NCI-H2081 treated with DMSO at 0.1 percent for 48 hours (cell line): ENCODE measurements at regions not wholly inside any gene's neighbourhood (a gene's known extent, or its start where the extent isn't known, plus 50 kb on each side); places are given as distances from the start of the nearest gene placed in this dataset.
"Not testable (repeated sequence)": the region's sequence is repeated elsewhere in the genome, so short reads cannot be mapped to it uniquely, and the experiment has no call there.

Source experiments
- DNase-seq: peaks from one replicate; lab custom pipeline; 2025; lab: John Stamatoyannopoulos, UW

- no peak for DNase-seq
Measured at GRCh38 chr3:127071597-127072001, 88.7 kb downstream of the PLXNA1 start.

GRCh38 chr3:127072221-127072771 is 89.4 kb downstream of the PLXNA1 start:
- DNase-seq, result no peak

- no peak for DNase-seq
Measured at GRCh38 chr3:127072971-127073783, 90.3 kb downstream of the PLXNA1 start.

GRCh38 chr3:127073941-127074820 is 91.3 kb downstream of the PLXNA1 start:
- no peak for DNase-seq

- DNase-seq, result no peak
Measured at GRCh38 chr3:127074900-127075360, 92.0 kb downstream of the PLXNA1 start.

GRCh38 chr3:127076166-127076992 is 93.5 kb downstream of the PLXNA1 start:
- not testable (repeated sequence) for DNase-seq

- no peak for DNase-seq
Measured at GRCh38 chr3:127077068-127077467, 94.2 kb downstream of the PLXNA1 start.

GRCh38 chr3:127077505-127078064 is 94.7 kb downstream of the PLXNA1 start:
- DNase-seq, result no peak

GRCh38 chr3:127078626-127079025 is 95.7 kb downstream of the PLXNA1 start:
- DNase-seq, result no peak

- no peak for DNase-seq
Measured at GRCh38 chr3:127079211-127079610, 96.3 kb downstream of the PLXNA1 start.

- DNase-seq, result no peak
Measured at GRCh38 chr3:127081001-127081720, 98.2 kb downstream of the PLXNA1 start.

GRCh38 chr3:127082066-127082465 is 99.2 kb downstream of the PLXNA1 start:
- no peak for DNase-seq

- no peak for DNase-seq
Measured at GRCh38 chr3:127083778-127084397, 101.0 kb downstream of the PLXNA1 start.

GRCh38 chr3:127084401-127084990 is 101.6 kb downstream of the PLXNA1 start:
- no peak for DNase-seq

- DNase-seq, result no peak
Measured at GRCh38 chr3:127085576-127085975, 102.7 kb downstream of the PLXNA1 start.

GRCh38 chr3:127086591-127086990 is 103.7 kb downstream of the PLXNA1 start:
- not testable (repeated sequence) for DNase-seq

- DNase-seq, result no peak
Measured at GRCh38 chr3:127087441-127087840, 104.5 kb downstream of the PLXNA1 start.

- DNase-seq, result no peak
Measured at GRCh38 chr3:127088511-127089351, 104.2 kb upstream of the PRR23E start.
